Astrocyte of the spinal cord (primary cell): ENCODE measurements at regions not wholly inside any gene's neighbourhood (a gene's known extent, or its start where the extent isn't known, plus 50 kb on each side); places are given as distances from the start of the nearest gene placed in this dataset.

Experiments
- DNase-seq: peaks from one replicate; pipeline ENCODE4 v3.0.0; 2011; ENCODE audit warnings: low read depth, low spot score
- H3K4me3 ChIP-seq: 2 replicates; pipeline ENCODE4 v1.5.1; 2011; ENCODE audit warnings: low read depth, mild to moderate bottlenecking, low read length, moderate library complexity
- CTCF ChIP-seq: IDR thresholded peaks from 2 replicates; pipeline ENCODE4 v1.5.1; 2012; ENCODE audit warnings: low read depth, mild to moderate bottlenecking, low read length, inconsistent platforms
- in situ Hi-C: cut with HindIII; loops from 2 replicates; pipeline ENCODE4 v1.10.0; 2017; ENCODE audit warnings: low sequenced_read_pairs

- TF ChIP-seq CTCF: no peak
- no peak overlapping the region for H3K4me3 ChIP-seq
- in situ Hi-C loops: no loop called here
- DNase-seq: no peak
These were observed 992.7 kb downstream of the TMEM182 start for GRCh38 chr2:103754530-103754929.

- in situ Hi-C loops: no loop called here
- TF ChIP-seq CTCF: no peak
- no peak overlapping the region for H3K4me3 ChIP-seq
- peak; percentile 40 for DNase-seq
These were observed 1012.1 kb downstream of the TMEM182 start for GRCh38 chr2:103773884-103774283.

GRCh38 chr2:103780088-103780702, 1018.4 kb downstream of the TMEM182 start:
- DNase-seq: no peak
- H3K4me3 ChIP-seq: no peak overlapping the region
- in situ Hi-C loops: no loop called here
- no peak for TF ChIP-seq CTCF

- no peak overlapping the region for H3K4me3 ChIP-seq
- no peak for TF ChIP-seq CTCF
- in situ Hi-C loops: no loop called here
- DNase-seq: no peak
These were observed 1019.5 kb downstream of the TMEM182 start for GRCh38 chr2:103781313-103781712.

- no peak overlapping the region for H3K4me3 ChIP-seq
- no peak for TF ChIP-seq CTCF
- DNase-seq: no peak
- in situ Hi-C loops: no loop called here
These were observed 1022.4 kb downstream of the TMEM182 start for GRCh38 chr2:103784261-103784660.

- H3K4me3 ChIP-seq: no peak overlapping the region
- TF ChIP-seq CTCF: no peak
- no peak for DNase-seq
- in situ Hi-C loops: no loop called here
These were observed 1023.6 kb downstream of the TMEM182 start for GRCh38 chr2:103785432-103785831.

- no peak for DNase-seq
- no peak overlapping the region for H3K4me3 ChIP-seq
- in situ Hi-C loops: no loop called here
- no peak for TF ChIP-seq CTCF
These were observed 1024.1 kb downstream of the TMEM182 start for GRCh38 chr2:103785956-103786355.
